Thyroid gland (tissue), 4 donors: ENCODE measurements at regions not wholly inside any gene's neighbourhood (a gene's known extent, or its start where the extent isn't known, plus 50 kb on each side); places are given as distances from the start of the nearest gene placed in this dataset.

Source experiments
- DNase-seq, 2 donors: peaks; one replicate each; pipeline ENCODE4 v3.0.0-alpha.2; 2019
- H3K27ac ChIP-seq, 3 donors: fragments of 200-600 bp; sonication (generic); 1 replicate in 2 of 3; 2 replicates in 1 of 3; pipeline ENCODE4 v1.5.1; 2016 to 2019; ENCODE audit warnings: mild to moderate bottlenecking in 1 of 3, moderate library complexity in 1 of 3
- H3K27me3 ChIP-seq: fragments of 200-600 bp; sonication (generic); one replicate; pipeline ENCODE4 v1.5.1; 2019
- H3K36me3 ChIP-seq, 2 donors: fragments of 200-600 bp; sonication (generic); one replicate each; pipeline ENCODE4 v1.5.1; 2016 to 2019
- H3K4me1 ChIP-seq, 2 donors: fragments of 200-600 bp; sonication (generic); one replicate each; pipeline ENCODE4 v1.5.1; 2017 to 2019
- H3K4me3 ChIP-seq, 3 donors: fragments of 200-600 bp; sonication (generic); replicated peaks in 1 of 3; 1 replicate in 2 of 3; 2 replicates in 1 of 3; pipeline ENCODE4 v1.5.1; 2016; ENCODE audit warnings: mild to moderate bottlenecking in 1 of 3
- H3K9me3 ChIP-seq: fragments of 200-600 bp; sonication (generic); one replicate; pipeline ENCODE4 v1.5.1; 2017
- POLR2A ChIP-seq, 2 donors: fragments of 450-650 bp; IDR thresholded peaks; one replicate each; pipeline ENCODE4 v1.6.1; 2017; ENCODE audit warnings: antibody characterized with exemption in 2 of 2, mild to moderate bottlenecking in 2 of 2, moderate library complexity in 1 of 2
- WGBS, 2 donors: methylation state at CpG; one replicate each; pipeline ENCODE4 v1.1.5; 2017; 5-methylcytosine and 5-hydroxymethylcytosine counted together
- intact Hi-C: fragments of 100-400 bp; cut with DNase I; formaldehyde crosslinking; loops from one replicate; pipeline ENCODE4 v1.15.1; 2023
- TF ChIP-seq, protein P1 (sequence below), 6 experiments: fragments of 200-600 bp in 3 of 6; fragments of 450-650 bp in 3 of 6; sonication (generic) in 3 of 6; IDR thresholded peaks; one replicate each; pipeline ENCODE4 v1.5.1; 2016 to 2019; ENCODE audit warnings: antibody characterized with exemption in 6 of 6, mild to moderate bottlenecking in 2 of 6, inconsistent platforms in 1 of 6, moderate library complexity in 1 of 6

DNA sequence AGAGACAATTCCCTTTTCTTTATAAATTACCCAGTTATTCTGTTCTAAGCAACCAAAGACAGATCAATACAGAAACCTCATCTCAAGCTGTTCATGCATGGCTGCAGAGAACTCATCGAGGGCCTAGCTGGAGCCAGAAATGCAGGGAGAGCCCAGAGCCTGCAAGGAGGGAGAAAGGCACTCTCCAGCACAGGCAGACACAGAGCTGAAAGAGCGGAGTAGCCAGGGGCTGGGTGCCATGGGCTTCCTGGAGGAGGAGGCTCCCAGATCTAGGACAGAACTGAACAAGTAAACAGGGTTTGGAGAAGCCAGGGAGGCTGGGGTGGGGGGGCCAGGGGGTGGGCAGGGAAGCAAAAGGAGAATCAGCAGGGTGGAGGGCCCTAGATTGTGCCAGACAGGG, 144.2 kb upstream of the ZNF507 start:
- no peak for DNase-seq
- no peaks in the 10 kb centered on the region for H3K27me3 ChIP-seq
- 59 to 61% methylated on average over 2 of the region's 2 CpGs for WGBS, 2 donors
- H3K9me3 ChIP-seq = no peaks in the 10 kb centered on the region
- H3K36me3 ChIP-seq = no peaks in the 10 kb centered on the region
- H3K4me3 ChIP-seq = no peak overlapping the region
- intact Hi-C loops = no loop called here
- TF ChIP-seq POLR2A (IDR thresholded peaks at IDR 0.05) = no peak
- TF ChIP-seq, protein P1, sequence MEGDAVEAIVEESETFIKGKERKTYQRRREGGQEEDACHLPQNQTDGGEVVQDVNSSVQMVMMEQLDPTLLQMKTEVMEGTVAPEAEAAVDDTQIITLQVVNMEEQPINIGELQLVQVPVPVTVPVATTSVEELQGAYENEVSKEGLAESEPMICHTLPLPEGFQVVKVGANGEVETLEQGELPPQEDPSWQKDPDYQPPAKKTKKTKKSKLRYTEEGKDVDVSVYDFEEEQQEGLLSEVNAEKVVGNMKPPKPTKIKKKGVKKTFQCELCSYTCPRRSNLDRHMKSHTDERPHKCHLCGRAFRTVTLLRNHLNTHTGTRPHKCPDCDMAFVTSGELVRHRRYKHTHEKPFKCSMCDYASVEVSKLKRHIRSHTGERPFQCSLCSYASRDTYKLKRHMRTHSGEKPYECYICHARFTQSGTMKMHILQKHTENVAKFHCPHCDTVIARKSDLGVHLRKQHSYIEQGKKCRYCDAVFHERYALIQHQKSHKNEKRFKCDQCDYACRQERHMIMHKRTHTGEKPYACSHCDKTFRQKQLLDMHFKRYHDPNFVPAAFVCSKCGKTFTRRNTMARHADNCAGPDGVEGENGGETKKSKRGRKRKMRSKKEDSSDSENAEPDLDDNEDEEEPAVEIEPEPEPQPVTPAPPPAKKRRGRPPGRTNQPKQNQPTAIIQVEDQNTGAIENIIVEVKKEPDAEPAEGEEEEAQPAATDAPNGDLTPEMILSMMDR (IDR thresholded peaks at IDR 0.05) = no peak
- no peaks in the 10 kb centered on the region for H3K4me1 ChIP-seq
- no peak overlapping the region for H3K27ac ChIP-seq

DNA sequence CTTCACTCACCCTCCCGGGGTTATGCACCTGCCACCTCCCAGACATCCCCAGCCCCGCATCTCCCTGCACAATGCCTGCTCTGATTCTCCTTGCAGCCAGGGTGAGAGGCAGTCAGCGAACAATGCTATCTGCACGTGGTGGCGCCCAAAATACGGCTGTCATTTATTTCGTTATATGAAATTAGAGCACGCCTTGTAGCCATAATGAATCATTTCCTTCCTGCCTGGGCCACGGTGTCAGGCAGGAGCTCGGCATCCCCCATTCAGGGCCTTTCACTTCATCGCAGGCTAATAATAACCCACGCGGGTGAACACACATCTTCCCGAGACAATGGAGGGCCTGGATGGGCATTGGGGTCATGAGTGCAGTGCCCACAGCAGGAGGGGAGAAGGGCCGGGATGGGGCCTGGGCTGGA, 143.8 kb upstream of the ZNF507 start:
- intact Hi-C loops = no loop called here
- DNase-seq = no peak
- no peak for TF ChIP-seq POLR2A (IDR thresholded peaks at IDR 0.05)
- TF ChIP-seq, protein P1 (IDR thresholded peaks at IDR 0.05) = no peak

DNA sequence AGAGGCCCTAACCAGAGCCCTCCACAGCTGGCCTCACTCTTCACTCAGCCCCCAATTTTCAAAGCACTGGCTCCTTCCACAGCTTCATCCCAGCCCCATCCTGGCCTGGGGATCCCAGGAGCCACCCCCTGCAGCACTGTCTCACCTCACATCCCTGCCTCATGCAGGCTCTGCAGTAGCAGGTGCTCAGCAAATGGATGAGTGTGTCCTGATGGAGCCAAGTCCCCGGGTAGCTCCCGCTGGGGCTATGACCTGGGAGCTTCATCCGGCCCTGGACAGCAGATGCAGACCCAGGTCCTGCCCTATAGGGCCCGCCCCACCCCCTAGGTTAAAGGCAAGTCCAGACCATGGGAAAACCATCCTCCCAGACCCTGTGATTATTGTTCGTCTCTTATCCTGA, 143.2 kb upstream of the ZNF507 start:
- no peak for DNase-seq
- no peaks in the 10 kb centered on the region for H3K4me1 ChIP-seq
- intact Hi-C loops = no loop called here
- no peak overlapping the region for H3K4me3 ChIP-seq
- H3K9me3 ChIP-seq = no peaks in the 10 kb centered on the region
- no peaks in the 10 kb centered on the region for H3K36me3 ChIP-seq
- 97 to 98% methylated on average over 5 of the region's 5 CpGs for WGBS, 2 donors
- H3K27me3 ChIP-seq = no peaks in the 10 kb centered on the region
- H3K27ac ChIP-seq = no peak overlapping the region
- TF ChIP-seq, protein P1 (IDR thresholded peaks at IDR 0.05) = no peak
- no peak for TF ChIP-seq POLR2A (IDR thresholded peaks at IDR 0.05)

More for the DNA sequence above, 143.8 kb upstream of the ZNF507 start:
- no peaks in the 10 kb centered on the region for H3K36me3 ChIP-seq
- no peak overlapping the region for H3K4me3 ChIP-seq
- no peaks in the 10 kb centered on the region for H3K27me3 ChIP-seq
- no peak overlapping the region for H3K27ac ChIP-seq
- 53 to 57% methylated on average over 15 of the region's 15 CpGs for WGBS, 2 donors
- H3K4me1 ChIP-seq = no peaks in the 10 kb centered on the region
- H3K9me3 ChIP-seq = no peaks in the 10 kb centered on the region

DNA sequence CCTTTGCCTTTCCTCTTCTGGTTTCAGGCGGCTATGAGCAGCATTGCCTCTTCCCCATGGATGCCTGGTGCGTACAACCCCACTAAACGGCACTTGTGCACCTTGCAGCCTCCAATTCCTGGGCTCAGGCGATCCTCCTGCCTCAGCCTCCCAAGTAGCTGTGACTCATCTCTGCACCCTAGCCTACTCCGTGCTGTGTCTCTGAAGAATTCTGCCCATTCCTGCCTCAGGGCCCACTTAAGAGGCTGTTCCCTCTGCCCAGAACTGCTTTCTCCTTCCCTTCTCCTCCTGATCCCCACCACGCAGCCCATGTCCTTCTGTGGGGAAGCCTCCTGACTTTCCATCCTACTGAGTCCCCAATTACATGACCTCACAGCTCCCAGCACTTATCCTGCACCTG, 142.2 kb upstream of the ZNF507 start:
- H3K27me3 ChIP-seq = no peaks in the 10 kb centered on the region
- no peaks in the 10 kb centered on the region for H3K4me1 ChIP-seq
- no peak overlapping the region for H3K4me3 ChIP-seq
- no peaks in the 10 kb centered on the region for H3K36me3 ChIP-seq
- no peak overlapping the region for H3K27ac ChIP-seq
- TF ChIP-seq, protein P1 (IDR thresholded peaks at IDR 0.05) = no peak
- TF ChIP-seq POLR2A (IDR thresholded peaks at IDR 0.05) = no peak
- no peak for DNase-seq
- intact Hi-C loops = no loop called here
- WGBS, 2 donors = 92 to 94% methylated on average over 6 of the region's 6 CpGs
- no peaks in the 10 kb centered on the region for H3K9me3 ChIP-seq

DNA sequence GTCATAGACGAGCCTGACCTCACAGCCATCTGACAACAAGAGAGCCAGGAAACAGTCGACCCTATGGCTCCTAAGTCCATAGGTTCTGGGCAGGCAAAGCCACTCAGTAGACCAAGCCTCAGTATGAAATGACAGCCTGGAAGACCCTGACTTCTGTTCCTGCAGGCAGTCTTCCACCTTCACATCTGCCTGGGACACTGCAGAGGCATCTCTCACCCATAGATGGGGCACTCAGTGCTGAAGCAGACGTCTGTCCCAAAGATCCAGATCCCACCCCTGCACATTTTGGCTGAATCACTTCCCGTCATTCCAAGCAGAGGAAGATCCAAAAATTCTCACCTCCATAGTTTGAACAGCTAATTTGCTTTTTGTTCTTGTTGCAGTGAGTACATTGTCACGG, 139.3 kb upstream of the ZNF507 start:
- no peak overlapping the region for H3K4me3 ChIP-seq
- no peak for TF ChIP-seq POLR2A (IDR thresholded peaks at IDR 0.05)
- TF ChIP-seq, protein P1 (IDR thresholded peaks at IDR 0.05) = no peak
- no peaks in the 10 kb centered on the region for H3K9me3 ChIP-seq
- H3K27ac ChIP-seq = no peak overlapping the region
- H3K27me3 ChIP-seq = no peaks in the 10 kb centered on the region
- intact Hi-C loops = no loop called here
- no peaks in the 10 kb centered on the region for H3K36me3 ChIP-seq
- DNase-seq = no peak
- 64 to 65% methylated on average over 5 of the region's 5 CpGs for WGBS, 2 donors
- no peaks in the 10 kb centered on the region for H3K4me1 ChIP-seq
